HT1080 (cell line): ENCODE measurements at regions not wholly inside any gene's neighbourhood (a gene's known extent, or its start where the extent isn't known, plus 50 kb on each side); places are given as distances from the start of the nearest gene placed in this dataset.
"Not testable (repeated sequence)": the region's sequence is repeated elsewhere in the genome, so short reads cannot be mapped to it uniquely, and the experiment has no call there.

ENCODE experiments used
- DNase-seq: peaks from one replicate; pipeline ENCODE4 v3.0.0-alpha.2; 2015; ENCODE audit warnings: low read depth

DNA sequence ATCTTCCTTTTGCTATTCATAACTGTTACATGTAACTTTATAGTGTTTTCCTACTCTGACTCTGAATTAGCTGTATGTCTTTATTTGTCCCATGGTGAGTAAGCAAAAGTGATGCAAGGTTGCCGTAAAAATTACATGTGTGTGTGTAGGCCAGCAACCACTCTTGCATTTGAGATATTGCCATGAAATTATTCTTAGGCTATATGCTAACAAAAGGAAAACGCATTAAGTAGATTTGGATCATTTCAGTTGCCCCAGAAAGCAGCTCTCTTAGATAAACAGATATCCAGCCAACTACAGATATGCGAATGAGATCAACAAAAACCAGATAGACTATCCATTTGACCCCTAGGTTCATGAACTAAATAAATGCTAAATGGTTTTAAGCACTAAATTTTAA, 73.6 kb downstream of the CYLC2 start:
- DNase-seq = no peak

DNA sequence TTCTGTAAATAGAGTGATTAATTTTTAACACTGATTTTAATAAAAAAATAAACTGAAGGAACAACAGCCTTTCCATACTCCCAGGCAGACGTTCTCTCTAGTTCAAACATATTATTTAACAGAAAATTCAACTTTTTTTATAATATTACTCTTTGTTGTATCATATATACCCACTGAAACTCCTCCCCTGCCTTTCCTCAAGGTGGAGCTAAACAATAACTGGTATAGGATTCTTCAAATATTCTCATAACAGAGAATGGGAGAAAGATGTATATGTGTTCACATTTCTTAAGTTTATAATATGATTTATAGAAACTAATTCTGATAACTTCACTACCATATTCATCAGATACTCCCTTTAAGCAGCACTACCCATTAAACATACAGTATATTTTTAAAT, 83.4 kb downstream of the CYLC2 start:
- DNase-seq = no peak

DNA sequence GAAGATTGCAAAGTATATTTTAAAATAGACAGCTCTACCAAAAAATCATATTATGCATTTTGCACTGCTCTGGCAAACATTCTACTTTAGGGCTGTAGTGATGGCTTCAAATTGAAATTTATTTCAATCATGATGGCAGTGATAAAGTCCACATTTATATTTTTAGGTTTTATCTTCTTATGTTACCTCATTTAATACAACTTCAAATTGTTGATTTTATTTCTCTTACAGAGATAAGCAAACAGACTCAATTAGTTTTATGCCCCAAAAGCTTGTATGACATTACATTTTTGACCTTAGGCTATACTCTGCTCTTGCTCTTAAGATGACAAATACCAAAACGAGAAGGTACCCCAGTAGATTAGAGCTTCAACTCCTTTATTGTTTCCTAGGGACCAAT, 87.4 kb downstream of the CYLC2 start:
- no peak for DNase-seq

DNA sequence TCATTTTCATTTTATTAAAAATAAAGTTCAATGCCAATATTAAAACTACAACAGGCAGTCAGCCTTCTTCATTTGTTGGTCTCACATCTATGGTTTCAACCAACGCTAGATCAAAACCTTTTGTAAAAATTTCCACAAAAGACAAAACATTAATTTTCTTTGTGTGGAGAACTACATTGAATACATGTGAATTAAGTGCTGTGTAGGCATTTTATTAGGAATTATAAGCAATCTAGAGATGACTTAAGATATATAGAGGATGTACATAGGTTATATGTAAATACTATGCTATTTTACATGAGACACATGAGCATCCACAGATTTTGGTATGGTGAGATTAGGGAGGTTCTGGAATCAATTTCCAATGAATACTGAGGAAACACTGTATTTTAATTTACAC, 94.2 kb downstream of the CYLC2 start:
- DNase-seq = no peak

DNA sequence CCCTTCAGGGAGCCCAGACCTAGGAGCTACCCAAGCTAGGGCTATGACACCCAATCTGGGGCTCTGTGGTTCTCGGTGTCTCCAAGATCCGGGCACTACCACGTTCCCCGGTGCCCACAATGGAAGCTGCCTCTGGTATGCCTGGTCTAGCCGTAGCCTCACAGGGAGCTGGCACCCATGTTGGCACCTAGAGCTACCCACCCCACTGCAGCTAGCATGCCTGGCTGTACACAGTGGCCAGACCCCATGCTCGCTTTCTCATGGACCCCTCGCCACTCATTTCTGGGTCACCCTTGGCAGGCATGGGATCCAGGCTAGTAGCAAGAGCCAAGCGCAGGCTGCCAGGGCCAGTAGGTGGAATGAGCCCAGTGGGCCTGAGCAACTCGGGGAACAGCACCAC, 109.0 kb downstream of the CYLC2 start:
- no peak for DNase-seq

DNA sequence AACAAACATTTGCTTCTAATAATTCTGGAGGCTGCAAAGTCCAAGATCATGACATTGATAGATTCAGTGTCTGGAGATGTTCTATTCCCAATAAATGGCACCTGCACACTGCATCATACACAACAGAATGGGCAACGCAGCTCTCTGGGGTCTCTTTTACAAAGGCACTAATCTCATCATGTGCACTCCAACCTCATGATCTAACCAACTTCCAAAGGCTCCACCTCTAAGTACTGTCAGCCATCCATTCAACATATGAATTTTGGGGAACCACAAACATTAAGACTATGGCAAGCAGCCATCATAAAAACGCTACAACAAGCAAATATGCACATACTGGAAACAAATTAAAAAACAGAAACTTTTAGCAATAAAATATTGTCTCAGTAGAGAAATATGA, 121.1 kb downstream of the CYLC2 start:
- DNase-seq = no peak

DNA sequence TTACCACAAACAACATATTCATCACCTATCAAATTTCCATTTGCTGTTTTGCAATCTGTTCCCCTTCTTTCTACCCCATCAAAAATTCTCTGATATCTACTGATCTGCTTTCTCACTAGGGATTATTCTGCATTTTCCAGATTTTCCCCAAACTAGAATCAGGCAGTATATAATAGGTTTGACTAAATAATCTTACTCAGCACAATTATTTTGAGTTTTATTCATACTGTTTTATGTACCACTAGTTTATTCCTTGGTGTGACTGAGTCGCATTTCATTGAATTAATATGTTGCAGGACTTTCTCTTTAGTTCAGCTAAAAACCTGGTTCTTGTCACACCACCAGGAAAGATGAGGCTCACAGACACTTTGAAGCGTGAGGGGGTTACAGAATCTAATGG, 131.4 kb downstream of the CYLC2 start:
- DNase-seq = no peak

DNA sequence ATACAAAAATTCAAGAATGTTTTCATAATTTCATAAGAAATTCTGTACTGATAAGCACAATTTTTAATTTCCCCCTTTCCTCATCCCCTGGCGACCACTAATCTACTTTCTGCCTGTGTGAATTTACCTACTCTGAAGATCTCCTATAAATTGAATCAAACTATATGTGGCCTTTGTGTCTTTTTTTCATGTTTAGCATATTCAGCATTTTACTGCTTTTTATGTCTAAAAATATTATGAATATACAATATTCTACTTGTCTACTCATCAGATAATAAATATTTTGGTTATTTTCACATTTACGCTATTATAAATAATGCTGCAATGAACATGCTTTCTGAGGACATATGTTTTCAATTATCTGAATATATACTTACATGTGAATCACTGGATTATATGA, 144.8 kb downstream of the CYLC2 start:
- no peak for DNase-seq

DNA sequence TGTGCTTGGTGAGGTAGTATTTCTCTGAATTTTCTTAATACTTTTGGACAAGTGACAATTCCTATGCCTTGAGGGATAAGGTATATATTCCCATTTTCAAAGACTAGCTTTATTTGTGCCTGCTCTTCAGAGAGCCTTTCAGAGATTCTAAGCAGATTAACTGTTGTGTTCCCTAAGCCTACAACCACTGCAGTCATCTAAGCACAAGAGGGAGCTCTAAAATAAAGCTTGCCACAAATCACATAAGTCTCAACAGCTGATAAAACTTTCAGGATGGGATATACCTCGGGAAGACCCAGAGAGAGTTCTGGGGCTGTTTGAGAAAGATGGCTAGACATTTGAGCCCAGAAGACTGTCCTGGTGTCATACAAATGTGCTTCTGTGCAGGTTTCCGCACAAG, 157.3 kb downstream of the CYLC2 start:
- DNase-seq = no peak

DNA sequence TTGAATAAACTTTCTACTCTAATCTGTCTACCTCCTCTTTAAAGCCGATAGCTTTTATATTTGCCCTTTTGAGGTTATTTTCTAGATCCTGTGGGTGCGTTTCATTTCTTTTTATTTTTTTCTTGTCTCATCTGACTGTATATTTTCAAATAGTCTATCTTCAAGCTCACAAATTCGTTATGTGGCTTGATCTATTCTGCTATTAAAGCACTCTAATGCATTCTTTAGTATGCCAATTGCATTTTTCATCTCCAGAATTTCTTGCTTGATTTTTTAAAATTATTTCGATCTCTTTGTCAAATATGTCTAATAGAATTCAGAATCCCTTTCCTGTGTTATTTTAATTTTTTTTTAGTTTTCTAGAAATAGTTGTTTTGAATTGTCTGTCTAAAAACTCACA, 172.4 kb downstream of the CYLC2 start:
- DNase-seq = no peak

DNA sequence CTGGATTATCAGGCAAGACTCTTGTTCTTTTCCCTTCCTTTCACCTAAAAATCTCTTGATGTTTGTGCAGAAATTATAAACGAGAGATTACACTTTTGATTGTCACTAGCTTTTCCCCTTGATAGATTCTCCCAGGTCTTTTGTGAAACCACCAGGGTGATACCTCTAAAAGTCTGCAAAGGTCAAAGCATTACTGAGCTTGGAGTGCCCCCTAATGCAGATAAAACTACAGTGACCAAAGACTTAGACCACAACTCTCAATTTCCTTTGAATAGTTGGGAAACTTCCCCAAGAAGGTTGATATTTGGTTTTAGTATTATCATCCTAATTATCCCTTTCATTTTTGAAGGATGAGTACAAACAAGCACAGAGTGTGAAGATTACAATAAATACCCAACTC, 173.1 kb downstream of the CYLC2 start:
- DNase-seq = no peak

DNA sequence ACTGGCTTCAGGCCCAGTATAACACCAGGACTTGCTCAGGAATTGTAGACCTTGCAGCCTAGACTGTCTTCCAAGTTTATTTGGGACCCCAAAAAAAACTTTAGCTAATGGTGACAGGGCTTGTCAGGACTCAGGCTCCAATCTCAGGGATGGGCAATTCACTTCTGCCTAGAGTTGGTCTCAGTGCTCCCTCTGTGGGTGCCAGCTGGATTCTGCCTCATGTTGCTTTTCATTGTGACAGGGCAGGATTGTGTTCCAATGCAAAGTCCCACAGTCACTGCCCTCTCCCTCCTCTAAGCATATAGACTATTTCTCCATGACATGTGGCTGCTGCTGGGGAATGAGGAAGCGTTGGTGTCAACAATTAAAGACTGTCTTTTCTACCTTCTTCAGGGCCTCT, 174.7 kb downstream of the CYLC2 start:
- DNase-seq = no peak

DNA sequence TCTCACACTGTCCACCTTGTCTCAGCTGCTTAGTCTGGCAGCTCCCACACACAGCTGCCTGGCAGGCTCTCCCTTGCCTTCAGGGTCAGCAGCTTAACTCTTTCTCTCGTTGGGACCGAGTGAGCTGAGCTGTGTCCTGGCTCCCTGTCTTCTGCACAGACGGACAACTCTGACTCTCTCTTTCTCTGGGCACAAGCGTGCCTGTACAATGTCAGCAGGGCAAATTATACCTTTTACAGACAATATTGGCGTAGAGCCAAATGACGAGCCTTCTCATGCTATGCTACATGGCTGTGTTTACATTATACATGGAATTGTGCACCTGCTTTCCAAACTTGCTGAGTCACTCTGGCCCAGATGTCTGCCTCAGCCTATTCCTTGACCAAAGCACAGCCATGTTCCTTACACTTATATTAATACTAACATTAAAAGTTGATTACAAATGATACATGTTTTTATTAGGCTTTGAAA, 188.6 kb downstream of the CYLC2 start:
- peak; percentile 10 for DNase-seq

DNA sequence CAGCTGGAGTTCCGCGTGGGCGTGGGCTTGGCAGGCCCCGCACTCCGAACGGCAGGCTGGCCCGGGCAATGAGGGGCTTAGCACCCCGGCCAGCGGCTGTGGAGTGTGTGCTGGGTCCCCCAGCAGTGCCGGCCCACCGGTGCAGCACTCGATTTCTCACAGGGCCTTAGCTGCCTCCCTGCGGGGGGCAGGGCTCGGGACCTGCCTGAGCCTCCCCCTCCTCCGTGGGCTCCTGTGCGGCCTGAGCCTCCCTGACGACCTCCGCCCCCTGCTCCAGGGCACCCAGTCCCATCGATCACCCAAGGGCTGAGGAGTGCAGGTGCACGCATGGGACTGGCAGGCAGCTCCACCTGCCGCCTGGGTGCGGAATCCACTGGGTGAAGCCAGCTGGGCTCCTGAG, 191.8 kb downstream of the CYLC2 start:
- DNase-seq = no peak

DNA sequence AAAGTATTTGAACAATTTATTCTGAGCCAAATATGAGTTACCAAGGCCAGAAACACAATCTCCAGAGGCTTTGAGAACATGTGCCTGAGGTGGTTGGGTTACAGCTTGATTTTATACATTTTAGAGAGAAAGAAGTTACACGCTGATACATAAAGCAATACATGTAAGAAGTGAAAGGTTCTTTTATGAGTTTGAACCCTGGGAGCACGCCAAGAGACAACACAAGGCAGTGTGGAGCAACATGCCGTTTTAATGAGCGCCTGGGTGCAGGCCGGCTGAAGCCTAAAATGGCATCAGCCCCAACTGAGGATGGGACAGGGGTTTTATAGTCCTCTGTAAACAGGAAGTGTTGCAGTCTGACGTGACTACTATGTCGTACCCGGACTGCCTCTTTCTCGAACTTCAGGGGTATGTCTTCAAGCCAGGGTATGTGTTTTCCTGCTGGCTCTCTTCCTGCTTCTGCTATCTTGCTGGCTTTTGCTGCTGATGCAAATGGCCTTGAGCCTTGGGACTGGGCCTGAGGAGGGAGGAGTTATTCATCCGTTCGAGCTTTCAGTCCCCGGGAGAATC, 193.7 kb downstream of the CYLC2 start:
- DNase-seq = no peak

DNA sequence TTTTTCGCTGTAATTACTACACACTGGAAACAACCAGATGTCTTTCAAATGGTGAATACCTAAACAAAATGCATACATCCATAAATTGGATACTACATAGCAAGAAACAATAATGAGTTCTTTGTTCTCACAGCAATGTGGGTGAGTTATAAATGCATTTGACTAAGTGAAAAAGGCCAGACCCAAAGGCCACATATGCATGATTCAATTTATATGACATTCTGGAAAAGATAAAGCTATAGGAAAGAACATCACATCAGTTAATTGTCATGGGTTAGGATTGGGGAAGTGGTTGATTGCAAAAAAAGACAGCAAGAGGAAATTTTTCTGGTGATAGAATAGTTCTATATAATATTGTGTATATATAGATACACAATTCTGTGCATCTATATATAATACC, 198.9 kb downstream of the CYLC2 start:
- no peak for DNase-seq

DNA sequence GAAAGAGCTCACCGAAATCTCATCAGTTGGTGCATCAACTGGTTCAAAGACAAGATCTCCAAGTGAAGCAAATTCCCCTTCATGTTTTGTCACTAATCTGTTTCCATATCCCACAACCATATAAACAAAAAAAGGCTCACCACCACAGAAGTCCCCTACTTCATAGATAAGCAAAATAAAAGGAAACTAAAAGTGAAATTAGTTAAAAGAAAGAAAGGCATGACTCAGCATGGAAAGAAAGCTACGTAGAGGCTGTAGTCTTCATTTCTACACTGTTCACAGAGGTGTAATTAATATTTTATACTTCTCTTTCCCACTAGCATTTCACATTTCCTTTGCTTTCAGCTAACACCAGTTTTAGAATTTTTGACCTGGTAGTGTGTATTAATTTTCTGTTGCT, 208.0 kb downstream of the CYLC2 start:
- no peak for DNase-seq

DNA sequence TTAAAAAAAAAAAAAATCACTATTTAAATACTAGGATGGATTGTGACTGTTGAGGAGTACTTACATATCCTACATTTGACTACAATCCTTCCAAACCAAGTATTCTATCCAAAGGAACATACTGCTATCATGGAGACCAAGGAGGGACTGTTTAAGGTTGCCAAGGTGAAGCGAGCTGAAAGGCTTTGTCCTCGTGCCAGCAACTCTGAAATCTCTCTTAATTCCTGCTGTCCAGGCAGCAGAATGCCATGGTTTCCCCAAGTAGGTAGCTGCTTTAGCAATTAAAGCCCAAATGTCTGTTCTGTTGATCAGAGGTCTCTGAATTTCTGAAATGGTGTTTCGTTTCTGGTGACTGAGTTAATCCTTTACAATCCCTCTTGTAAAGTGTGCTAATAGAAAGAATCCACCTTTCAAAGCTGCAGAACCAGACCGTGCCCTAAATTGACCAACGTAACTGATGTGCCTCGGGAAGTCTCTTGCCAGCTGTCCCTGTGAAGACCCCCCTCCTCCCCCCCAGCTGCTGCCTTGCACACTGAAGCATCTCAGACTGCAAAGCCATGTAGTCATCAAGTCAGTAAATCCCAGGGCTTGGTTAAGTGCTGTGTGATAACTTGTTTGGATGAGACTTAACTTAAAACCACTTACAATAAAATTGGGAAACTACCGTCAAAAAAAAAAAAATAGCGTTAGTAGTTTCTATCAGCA, 210.9 kb downstream of the CYLC2 start:
- not testable (repeated sequence) for DNase-seq

DNA sequence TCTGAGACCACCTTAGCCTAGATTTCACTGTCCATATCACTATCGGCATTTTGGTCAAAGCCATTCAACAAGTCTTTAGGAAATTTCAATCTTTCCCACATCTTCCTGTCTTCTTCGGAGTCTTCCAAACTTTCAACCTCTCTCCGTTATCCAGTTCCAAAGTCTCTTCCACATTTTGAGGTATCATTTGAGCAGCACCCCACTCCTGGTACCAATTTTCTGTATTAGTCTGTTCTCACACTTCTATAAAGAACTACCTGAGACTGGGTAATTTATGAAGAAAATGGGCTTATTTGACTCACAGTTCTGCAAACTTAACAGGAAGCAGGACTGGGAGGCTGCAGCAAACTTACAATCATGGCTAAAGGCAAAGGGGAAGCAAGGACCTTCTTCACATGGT, 215.5 kb downstream of the CYLC2 start:
- no peak for DNase-seq

DNA sequence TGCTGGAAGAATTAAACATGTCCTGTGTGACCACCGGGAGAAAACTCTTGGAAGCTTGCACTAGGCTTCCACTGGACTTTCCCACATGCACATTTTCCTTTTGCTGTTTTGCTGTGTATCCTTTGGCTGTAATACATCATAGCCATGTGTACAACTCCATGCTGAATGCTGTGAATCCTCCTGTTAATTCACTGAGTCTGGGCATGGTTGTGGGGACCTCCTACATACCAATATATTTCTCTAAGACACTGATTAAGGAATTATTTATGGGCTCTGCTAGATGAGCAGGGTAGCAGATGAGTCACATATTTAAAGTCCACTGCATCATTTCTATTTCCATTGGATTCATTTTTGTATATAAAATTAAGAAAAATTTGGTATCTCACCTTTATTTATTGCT, 220.1 kb downstream of the CYLC2 start:
- no peak for DNase-seq

DNA sequence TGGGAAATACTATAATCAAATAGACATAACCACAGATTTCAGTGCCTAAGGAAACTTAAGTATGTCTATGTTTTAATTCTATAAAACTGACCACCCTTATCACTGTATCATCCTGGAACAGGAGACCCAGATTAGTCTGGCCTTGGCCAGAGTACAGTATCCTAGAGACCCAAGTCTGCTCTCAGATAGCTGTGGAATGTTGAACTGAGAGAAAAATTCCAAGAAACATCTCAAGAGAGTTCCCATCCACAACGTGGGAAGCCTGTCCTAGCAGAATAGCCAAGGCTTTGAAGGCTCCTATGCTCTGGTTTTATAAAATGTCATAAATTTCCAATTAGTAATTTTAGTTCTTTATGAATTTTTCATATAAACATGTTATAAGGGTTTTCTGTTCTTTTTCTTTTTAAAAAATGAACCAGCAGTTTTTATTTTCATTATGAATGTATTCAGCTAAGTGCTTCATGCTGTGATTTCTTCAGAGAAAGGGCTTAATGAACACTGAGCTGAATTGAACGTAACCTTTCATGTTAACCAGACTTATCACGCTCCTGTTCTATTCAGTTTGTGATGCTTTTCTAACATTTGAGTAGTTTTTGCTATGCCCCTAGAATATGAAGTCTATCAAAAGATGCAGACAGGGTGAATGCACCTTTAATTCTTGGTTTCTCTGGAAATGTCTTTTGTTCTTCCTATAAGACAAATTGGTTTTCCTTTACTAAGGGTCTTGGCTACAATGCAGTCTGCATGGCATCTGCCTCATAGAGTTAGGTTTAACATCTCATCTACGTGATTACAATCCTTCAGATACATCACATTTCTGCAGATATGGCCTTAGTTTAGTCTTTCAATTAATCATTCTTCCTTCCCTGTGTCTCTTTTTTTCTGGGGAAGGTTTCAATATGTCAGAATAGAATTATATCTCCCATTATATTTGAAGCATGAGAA, 230.8 kb downstream of the CYLC2 start:
- DNase-seq = no peak

DNA sequence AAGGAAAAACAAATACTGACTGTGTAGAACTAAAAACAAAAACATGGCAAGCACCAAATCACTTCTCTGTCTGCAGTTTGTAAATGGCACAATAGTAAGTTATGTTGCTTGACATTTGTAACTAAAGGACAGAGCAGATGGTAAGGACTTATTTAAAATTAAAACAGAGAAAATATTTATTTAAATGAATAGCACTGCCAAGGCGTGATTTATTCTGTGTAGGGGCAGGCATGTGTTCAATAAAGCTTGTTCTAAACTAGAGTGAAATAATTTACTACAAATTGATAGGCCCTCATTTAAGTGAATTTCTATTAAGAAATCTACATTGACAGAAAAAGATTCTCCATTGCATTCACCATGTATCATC, 231.5 kb downstream of the CYLC2 start:
- DNase-seq = no peak
